Cerebellar cortex (tissue), 1 donor: ENCODE measurements at regions not wholly inside any gene's neighbourhood (a gene's known extent, or its start where the extent isn't known, plus 50 kb on each side); places are given as distances from the start of the nearest gene placed in this dataset.

Experiments used
- DNase-seq: peaks from one replicate; pipeline ENCODE4 v3.0.0-alpha.2; 2015; ENCODE audit warnings: low spot score

DNA sequence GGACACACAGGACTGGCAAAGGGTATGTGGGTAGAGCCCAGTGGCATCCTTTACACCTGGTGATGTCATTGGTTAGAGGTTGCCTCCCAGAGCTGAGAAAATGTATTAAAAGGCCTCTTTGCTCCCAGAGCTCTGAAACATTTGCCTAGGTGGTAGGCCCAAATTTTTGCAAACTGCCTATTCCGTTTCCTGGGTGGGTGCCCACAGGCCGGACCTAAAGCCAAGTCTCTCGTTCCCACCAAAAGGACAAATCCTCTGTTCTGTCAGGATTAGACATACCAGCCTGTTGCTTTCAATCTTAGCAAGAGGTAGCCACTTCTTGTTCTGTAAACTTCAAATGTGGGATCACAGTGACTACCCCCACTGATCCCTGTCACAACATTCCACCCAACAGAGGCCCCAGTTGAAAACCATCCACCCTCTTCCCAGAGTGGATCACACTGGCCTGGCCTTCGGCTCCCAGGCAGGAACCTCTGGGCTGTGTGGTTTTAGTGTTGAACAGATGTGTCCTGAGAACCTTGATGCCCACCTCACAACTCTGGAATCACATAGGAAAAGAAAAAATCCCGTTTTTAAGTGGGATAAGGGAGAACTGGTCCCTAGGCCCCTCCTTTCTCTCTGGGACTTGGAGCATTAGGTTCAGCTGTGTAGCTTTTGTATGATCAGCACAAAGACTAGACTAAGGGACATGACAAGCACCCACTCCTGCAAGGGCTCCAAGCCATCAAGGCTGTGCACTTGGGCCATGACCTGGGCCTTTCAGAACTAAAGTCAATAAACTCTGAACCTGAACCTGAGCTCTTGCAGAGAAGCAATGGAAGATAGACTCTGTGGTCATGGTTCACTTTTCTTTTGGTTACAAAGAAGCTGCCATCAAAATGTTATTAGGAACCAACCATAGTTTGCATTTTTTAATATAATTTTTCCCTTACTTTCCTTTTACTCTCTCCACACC is 211.3 kb downstream of the CYP26B1 start:
- no peak for DNase-seq

DNA sequence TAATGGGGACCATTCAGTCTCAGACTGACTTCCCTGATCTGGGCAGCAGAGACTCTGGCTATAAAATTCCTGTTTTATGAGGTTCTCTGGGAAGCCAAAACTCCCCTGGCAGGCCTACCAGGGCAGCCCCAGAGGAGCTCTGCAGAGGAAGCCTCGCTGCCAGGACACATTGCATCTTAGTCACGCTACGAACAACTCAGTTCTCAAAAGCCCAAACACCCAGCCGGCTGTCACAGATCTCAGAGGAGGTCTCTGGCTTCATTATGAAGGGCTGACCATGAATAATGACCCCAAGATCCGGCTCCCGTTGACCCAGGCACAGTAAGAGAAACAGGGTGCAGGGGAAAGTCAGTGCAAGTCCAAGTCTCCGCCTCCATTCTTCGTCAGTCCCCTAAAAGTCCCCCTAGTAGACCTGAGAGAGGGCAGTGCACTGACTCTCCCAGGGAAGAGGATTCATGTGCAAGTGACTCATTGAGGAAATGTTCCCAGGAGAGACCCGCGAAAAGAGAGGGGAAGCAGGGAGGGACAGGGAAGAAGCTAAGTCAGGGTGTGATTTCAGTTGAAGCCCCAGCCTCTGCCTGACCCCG is 212.3 kb downstream of the CYP26B1 start:
- DNase-seq = no peak

DNA sequence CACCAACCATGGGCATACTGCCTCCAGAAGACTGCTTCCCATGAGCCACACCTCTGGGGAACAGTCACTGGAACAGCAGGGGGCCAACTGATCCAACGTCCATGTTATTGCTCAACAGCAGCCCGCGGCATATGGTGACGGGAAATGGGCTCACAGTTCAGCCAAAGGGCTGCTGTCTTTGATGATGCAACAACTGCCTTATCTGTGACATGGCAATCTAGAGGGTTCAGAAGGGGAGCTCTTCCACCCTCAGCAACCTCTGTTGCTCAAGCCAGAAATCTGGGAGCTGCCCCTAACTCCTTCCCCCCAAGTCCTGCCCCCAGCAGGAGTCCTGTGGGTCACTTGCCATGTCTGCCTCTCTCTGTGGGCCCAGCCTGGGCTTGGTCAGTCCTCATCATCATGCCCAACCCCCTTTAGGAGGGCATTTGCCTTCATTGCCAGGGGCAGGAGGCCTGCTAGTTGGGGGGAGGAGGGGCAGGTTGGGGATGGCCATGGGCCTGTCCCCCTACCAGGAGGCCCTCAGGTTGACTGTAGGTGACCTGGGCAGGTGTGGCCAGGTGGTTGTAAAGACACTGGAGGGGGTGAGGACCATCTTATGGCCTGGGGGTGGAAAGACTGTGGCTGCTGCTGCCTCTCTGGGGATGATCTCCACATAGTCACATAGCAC is 212.9 kb downstream of the CYP26B1 start:
- DNase-seq = no peak

DNA sequence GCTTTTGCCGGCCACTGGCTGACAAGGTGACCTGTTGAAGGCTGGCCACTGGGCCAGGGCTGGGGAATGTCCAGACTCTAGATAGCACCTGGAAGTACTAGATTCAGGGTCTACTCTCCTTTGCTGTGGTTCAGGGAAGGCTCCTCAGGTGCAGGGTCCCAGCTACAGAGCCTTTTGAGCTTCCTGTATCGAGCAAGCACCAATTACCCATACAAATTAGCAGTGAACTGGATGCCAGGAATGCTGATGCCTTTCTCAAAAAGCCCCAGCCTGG is 213.4 kb downstream of the CYP26B1 start:
- no peak for DNase-seq

DNA sequence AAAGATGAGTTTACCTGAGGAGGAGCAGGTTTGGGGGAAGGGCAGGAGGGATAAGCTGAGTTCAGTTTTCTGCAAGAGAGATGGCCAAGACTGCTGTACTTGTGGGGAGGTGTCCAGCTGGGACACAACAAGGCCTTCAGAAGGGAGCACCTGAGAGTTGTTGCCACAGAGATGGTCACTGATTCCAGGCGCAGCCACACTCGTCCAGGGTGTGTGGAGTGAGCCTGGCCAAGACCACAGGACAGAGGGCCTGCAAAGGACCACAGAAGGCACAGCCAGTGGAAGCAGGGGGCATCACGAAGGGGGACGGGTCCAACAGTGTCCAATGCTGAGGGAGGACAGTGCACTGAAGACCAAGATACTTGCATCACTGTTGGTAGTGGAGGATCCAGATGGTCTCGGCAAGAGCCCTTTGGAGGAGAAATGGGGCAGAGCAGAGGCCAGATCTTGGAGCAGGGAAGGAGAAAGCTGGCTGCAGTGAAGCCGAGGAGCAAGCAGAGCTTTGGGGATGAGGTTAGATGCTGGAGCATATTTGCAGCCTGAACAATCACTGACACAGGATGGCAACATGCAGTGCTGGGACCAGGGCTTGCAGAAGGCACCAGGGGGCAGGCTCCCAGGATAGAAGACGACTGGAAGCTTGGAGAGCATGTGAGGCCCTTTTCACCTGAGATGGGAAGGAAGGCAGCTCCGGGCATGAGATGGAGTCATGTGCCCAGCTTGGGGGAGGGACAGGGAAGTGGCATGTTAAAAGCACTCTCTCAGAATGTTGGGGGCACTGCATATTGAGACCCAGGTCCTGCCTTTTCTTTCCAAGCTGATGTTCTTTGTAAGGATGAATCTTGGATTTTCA is 214.0 kb downstream of the CYP26B1 start:
- peak; percentile 30 for DNase-seq

DNA sequence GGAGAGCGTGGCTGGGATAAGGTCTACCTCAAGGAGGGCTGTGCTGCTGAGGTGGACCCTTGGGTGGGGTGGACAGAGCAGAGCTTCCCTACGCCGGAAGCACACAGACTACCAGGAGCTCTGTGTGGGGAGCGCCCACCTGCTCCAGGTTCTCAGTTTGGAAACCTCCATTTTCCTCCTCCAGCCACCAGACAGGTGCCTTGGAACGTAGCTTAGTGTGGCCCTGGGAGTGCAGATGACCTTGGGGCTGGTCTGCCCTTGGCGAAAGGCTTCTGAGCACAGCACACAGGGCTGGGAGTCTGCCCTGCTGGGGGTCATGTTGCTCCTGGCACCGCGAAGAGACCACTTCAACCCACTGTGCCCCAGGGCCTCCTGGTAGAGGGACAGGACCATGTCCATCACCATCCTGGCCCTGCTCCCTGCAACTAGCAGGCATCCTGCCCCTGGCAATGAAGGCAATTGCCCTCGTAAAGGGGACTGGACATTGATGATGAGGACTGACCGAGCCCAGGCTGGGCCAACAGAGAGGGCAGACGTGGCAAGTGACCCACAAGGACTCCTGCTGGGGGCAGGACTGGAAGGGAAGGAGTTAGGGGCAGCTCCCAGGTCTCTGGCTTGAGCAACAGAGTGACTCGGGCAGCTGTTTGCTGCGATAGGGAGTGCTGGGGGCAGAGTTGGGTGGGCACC is 214.7 kb downstream of the CYP26B1 start:
- no peak for DNase-seq

DNA sequence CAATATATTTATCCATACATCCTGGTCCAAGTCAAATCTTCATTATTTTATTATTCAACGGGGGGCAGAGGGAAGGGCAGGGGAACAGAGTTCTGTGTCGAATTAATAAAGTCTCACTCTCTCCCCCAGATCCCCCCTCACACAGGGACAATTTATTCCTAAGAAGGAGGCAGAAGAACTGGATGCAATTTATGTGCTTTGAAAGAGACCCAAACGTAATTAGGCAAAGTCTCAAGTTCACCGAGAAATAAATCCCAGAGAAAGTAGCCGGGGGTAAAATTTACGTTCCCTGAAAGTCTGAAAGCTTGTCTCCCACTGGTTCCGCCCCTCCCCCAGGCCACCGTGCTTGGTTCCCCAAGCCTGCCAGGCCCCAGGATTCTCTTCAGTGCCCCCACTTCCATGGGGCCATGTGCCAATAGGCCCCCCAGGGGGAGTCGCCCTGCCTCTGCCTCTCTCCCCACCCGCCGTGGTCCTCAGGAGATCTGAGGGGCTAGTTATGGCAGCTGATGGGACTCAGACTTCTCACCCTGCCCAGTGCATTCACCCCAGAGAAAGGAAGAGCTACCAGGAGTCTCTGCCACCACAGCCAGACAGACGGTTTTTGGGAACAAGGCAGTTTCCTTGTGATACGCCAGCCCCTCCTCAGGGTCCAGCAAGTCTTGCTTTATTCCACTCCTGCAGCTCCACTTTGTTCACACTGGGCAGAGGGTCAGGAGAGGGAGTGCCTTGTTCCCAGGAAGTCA is 215.5 kb downstream of the CYP26B1 start:
- DNase-seq = no peak

DNA sequence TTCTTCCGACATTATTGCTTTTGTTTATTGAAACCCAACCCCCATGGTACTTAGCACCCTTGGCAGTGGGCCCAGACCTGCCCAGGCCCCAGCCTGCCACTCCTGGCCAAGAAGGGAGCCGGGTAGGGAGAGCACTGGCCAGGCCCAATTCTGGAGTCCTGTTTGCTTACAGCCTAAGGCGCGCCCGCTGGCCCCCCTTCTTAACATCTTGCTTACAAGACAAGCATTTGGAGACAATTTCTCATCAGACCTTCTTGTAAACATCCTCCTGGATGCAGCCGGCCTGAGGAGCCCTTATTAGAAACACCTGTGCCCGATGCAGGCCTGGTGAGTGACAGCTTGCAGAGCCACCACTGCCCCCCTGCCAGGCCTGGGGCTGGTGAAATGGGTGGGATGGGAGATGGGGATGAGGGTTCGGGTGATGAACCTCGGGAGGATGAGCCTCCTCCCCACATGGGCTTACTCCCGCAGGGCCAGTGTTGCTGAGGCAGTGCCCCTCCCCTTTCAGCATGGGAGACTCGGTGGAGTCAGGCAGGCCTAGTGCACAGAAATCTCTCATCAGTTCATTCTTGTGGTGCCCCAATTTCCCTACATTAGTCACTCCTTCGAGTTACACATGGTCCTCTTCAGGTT is 217.5 kb downstream of the CYP26B1 start:
- DNase-seq = no peak

DNA sequence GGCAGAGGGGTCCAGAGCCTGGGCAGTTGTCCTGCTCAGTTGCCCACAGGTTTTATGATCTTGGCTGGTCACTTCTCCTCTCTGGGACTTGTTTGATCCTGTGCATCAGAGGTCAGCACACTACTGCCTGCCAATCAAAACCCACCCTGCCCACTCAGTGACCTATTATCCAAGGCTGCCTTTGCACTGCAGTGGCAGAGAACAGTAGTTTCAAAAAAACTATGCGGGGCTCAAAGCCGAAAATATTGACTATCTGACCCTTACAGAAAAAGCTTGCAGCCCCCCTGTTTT is 218.2 kb downstream of the CYP26B1 start:
- no peak for DNase-seq

DNA sequence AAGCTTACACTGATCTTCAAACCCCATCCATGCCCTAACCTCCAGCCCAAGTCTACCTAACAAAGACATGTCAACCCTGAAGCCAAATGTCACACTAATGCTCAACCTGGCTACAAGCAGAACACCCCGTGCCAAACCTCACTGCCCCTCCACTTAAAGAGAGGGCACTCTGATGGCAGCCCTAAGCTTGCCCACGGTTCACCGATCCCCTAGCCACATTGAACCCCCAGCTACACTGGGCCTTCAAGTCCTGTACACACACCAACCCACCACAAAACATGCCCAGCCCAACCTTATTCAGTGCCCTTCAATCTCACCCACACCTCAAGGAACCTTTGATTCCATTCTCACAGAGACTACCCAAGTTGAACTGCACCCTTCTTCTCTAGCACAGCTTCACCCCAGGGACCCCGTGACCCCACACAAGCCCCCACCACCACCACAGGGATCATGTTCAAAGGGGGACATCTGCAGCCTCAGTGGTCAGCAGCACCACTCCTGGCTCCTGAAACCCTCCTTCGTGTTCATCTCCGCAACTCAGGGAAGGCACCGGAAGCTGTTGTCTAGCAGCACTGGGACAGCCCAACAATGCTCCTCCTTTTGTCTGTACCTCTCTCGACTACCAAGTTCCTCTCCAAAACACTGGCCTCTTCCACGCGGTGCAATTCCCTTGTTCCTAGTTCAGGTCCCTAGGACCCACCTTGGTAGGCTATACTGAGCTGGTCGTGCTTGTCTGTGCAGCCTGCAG is 218.8 kb downstream of the CYP26B1 start:
- DNase-seq = no peak

DNA sequence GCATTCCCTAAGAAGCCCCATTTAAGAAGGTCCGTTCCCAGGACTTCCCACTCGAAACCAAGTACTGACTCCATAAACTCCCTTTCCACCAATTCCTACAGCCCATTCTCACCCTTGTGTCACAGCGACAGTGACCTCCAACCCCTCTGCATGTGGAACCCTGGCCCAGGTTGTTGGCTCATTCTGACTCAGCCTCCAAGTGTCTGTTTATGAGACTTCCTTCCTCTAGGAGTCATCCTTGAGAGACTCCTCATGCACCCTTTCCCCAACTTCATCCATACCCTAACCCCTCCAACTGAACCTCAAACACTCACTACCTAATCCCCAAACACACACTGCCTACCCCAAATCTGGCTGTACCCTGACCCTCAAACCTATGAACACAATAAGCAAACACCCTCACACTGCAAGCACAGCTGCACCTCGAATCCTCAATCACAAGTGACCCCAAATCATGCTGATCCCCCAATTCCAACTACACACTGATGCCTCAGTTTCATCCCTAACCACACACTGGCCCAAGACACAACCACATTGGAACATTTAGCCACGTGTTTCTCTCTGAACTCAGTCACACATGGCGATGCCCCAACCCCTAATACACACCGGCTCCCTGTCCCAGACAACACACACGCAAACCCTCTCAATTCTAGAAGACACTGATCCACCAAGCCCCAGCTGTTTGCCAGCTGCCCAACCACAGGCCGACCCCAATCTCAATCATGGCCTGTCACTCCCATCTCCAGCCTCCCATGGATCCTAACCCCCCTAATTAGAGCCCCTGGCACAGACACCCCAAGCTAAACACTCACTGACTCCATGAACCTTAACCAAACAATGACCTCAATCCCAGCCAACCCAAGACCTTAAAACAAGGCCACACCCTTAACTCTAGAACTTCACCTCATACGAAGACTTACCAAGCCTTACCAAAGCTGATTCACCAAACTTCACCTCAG is 219.6 kb downstream of the CYP26B1 start:
- no peak for DNase-seq

DNA sequence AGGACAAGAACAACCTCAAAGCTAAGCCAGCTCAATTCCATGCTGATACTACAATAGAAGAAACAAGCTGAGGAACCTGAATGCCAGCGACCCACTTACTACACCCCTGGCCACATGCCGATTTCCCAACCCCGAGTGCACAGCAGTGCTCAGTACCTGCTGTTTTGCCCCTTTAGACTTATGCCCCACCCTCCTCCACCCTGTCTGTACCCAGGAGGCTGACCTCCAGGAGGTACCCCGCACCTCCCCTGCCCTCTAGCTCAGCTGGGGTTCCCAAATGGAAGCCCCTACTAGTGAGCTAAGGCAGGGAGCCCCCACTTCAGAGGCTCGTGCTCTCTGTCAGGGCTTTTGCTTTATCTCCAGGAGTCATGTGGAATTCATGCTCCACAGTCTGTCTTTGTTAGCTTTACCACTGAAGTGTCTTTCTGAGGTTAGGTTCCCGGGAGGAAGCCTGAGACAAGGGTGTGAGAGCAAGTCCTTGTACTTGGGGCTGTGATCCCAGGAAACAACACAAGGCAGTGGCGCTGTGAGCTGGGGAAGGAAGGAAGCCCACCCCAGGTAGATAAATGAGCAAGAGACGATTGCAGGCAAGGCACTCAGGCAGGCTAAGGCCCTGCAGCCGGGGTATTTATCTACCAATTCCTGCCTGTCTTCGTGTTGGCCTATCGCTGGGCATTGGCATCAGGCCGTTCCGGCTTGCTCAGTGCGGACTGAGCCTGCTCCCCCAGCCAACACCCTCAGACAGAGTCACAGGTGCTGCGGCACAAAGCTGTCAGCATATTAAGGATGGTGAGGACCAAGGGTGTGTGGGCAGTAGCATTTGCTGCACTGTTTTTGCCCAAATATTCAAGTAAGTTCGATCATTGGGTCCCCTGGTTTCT is 220.5 kb downstream of the CYP26B1 start:
- no peak for DNase-seq

DNA sequence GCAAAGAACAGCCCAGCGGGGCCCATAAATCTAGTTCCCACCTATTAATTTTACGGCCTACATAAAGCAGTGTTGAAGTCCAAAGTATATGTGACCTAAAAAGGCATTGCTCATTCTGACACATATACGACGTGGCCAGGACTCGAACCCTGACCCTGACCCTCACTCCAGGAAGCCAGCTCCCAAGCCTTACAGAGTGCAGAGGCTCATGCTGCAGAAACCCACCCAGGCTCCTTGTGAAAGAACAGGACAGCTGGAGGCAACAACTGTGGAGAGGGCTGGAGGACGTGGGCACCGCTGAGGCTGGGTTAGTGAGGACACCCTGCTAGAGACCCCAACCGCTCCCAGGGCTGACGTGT is 221.6 kb downstream of the CYP26B1 start:
- DNase-seq = no peak

DNA sequence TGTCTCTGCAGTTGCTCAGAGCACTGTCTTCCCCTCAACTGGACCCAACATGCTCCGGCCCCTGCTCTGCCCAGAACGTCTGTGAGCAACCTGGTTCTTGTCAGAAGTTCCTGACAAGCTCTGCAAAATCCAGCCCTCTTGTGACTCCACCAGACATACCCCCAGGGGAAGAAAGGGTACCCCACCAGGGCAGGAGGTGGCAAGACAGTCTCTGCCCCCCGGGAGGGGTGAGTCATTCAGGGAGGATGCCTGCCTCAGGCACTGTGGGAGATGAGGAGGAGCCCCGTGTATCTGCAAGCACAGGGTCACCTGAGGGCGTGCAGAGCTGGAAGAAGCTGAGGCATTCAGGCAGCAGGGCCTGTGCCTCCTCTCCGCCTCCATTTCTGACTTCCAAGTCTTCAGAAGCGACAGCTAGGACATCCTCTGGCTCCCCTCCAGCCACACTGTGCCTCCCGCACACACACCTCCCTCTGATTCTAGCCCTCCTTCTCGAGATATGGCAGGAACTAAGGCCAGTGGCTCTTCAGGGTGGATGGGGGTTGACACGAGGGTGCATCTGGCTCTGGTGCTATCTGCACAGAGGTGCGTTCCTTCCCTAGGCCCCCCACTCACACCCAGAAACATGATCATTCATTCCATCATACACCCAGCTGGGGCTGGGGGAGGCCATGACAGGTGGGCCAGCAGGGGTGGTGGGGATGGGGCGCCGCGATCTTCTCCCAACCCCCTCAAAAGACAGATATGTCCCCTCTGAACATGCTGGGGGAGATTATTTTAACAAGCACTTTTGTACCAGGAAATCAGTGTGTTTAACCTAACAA is 222.2 kb downstream of the CYP26B1 start:
- DNase-seq = peak; percentile 54

DNA sequence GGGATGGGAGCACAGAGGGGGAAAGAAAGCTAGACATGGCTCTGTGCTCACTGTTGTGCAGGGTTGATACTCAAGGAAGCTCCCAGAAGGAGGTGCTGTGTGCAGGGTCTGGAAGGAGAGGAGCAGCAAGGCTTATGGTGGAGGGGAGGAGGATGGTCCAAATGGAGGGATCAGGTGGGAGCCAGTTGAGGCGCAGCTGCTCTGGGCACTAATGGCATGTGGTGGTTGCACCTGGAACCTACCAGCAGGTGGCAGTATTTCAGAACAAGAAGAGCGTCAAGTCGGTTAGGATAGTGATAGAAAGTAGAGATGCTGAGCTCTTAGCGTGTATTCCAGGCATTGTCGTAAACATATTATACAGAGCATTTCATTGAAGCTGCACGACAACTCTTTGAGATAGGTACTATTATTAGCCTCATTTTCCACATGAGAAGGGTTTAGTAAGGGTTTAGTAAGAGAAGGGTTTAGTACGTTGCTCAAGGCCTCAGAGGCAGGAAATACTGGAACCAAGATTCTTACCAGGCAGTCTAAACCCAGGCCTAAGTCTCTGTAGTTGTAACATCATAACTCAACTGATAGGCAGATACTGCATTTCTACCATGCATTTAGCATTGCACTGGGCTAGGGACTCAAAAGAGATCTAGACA is 223.7 kb downstream of the CYP26B1 start:
- peak; percentile 81 for DNase-seq

DNA sequence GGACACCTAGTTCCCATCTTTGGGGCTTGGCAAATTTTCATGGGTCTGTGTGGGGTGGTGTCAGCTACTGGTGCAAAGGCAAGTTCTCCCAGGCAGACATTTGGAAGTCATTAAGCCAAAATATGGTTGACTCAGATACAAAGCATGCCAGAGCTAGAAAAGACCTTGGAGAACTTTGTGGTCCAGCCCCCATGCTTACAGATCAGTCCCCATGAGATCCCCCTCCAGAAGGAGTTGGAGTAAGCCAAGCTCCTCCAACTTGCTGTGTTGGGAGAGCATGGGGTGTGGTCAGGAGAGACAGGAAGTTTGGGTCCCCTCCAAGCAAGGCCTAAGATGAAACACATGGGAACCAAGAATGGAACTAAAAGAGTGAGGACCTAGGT is 224.5 kb downstream of the CYP26B1 start:
- no peak for DNase-seq
